Endothelial cell of umbilical vein (primary cell): ENCODE measurements at regions not wholly inside any gene's neighbourhood (a gene's known extent, or its start where the extent isn't known, plus 50 kb on each side); places are given as distances from the start of the nearest gene placed in this dataset.

Experiments used
- BruUV-seq: library from RNA; stranded (reverse); fragments of 400-500 nt; replicated peaks from 2 replicates; lab custom pipeline; 2021; lab: Mats Ljungman, UMichigan
- CTCF ChIA-PET: fragments of 300-600, 350-600 bp; sonication (Branson Sonifier 250); formaldehyde crosslinking; loops from one replicate; lab custom pipeline; 2021; ENCODE audit warnings: antibody characterized with exemption, inconsistent platforms; lab: Charles Lee
- POLR2A ChIA-PET: fragments of 300-600, 350-600 bp; sonication (Branson Sonifier 250); formaldehyde crosslinking; loops from one replicate; lab custom pipeline; 2021; ENCODE audit warnings: antibody characterized with exemption, inconsistent platforms; lab: Charles Lee
- DNase-seq: peaks from one replicate; pipeline ENCODE4 v3.0.0-alpha.2; 2011; ENCODE audit warnings: low read depth, low spot score
- FAIRE-seq: peaks from 2 replicates; lab custom pipeline; 2011; peaks lifted over from hg19 to GRCh38; lab: Jason Lieb, UNC
- H2AFZ ChIP-seq: 2 replicates; pipeline ENCODE4 v1.6.0; 2012; ENCODE audit warnings: low read depth, low read length, control low read depth, inconsistent platforms
- H3K27ac ChIP-seq: 2 replicates; pipeline ENCODE4 v1.5.1; 2011; ENCODE audit warnings: low read depth, mild to moderate bottlenecking, control low read depth, low read length, moderate library complexity; ENCODE audit not compliant: insufficient read depth
- H3K27me3 ChIP-seq, 2 experiments: 2 replicates each; pipeline versions ENCODE4 v1.6.0 to v1.6.1; 2011; ENCODE audit warnings: low read length in 2 of 2, mixed read lengths in 1 of 2; ENCODE audit not compliant: control insufficient read depth in 2 of 2, insufficient read depth in 2 of 2
- H3K36me3 ChIP-seq, 2 experiments: 2 replicates in 1 of 2; 3 replicates in 1 of 2; pipeline ENCODE4 v1.5.1; 2011; ENCODE audit warnings: low read length in 2 of 2, mild to moderate bottlenecking in 1 of 2, moderate library complexity in 1 of 2; ENCODE audit not compliant: control insufficient read depth in 2 of 2, insufficient read depth in 2 of 2; ENCODE audit errors: extremely low read depth in 1 of 2
- H3K4me1 ChIP-seq: 3 replicates; pipeline ENCODE4 v1.5.1; 2011; ENCODE audit warnings: mild to moderate bottlenecking, low read length; ENCODE audit not compliant: control insufficient read depth, insufficient read depth; ENCODE audit errors: extremely low read depth
- H3K4me2 ChIP-seq: 2 replicates; pipeline ENCODE4 v1.6.1; 2011; ENCODE audit warnings: low read length, control low read depth, mixed read lengths; ENCODE audit not compliant: insufficient read depth
- H3K4me3 ChIP-seq, 3 experiments: fragments of 200-600 bp in 1 of 3; sonication (generic), shearing (Covaris generic) in 1 of 3; replicated peaks in 1 of 3; 2 replicates each; pipeline ENCODE4 v1.5.1; 2011 to 2016; ENCODE audit warnings: control low read depth in 3 of 3, low read length in 3 of 3, mild to moderate bottlenecking in 2 of 3, inconsistent platforms in 1 of 3, low read depth in 1 of 3, moderate library complexity in 1 of 3; ENCODE audit not compliant: insufficient read depth in 1 of 3
- H3K79me2 ChIP-seq: 2 replicates; pipeline ENCODE4 v1.6.0; 2012; ENCODE audit warnings: low read length, inconsistent platforms; ENCODE audit not compliant: control insufficient read depth, insufficient read depth
- H3K9ac ChIP-seq: replicated peaks from 2 replicates; pipeline ENCODE3; 2011; ENCODE audit warnings: low read length, control low read depth; ENCODE audit not compliant: insufficient read depth; ENCODE audit errors: extremely low read depth
- H3K9me1 ChIP-seq: replicated peaks from 3 replicates; pipeline ENCODE4 v1.6.0; 2011; ENCODE audit warnings: mild to moderate bottlenecking, low read length; ENCODE audit not compliant: control insufficient read depth, insufficient read depth; ENCODE audit errors: extremely low read depth
- H3K9me3 ChIP-seq: replicated peaks from 2 replicates; pipeline ENCODE4 v1.5.1; 2012; ENCODE audit warnings: low read length, inconsistent platforms; ENCODE audit not compliant: control insufficient read depth, insufficient read depth
- H4K20me1 ChIP-seq: replicated peaks from 2 replicates; pipeline ENCODE3; 2011; ENCODE audit warnings: mild to moderate bottlenecking, low read length; ENCODE audit not compliant: control insufficient read depth, insufficient read depth; ENCODE audit errors: extremely low read depth
- EZH2 ChIP-seq: IDR thresholded peaks from 2 replicates; pipeline ENCODE4 v1.6.1; 2012; ENCODE audit warnings: borderline replicate concordance, low read depth, mild to moderate bottlenecking, moderate library complexity, low read length, inconsistent platforms; ENCODE audit not compliant: severe bottlenecking
- FOS ChIP-seq: IDR thresholded peaks from 2 replicates; pipeline ENCODE4 v1.6.1; 2011; ENCODE audit warnings: mild to moderate bottlenecking, low read length, moderate library complexity, borderline replicate concordance; ENCODE audit not compliant: insufficient read depth
- GATA2 ChIP-seq: IDR thresholded peaks from 2 replicates; pipeline ENCODE4 v1.7.0; 2011; ENCODE audit warnings: low read depth, mild to moderate bottlenecking, moderate library complexity, mixed read lengths, low read length; ENCODE audit not compliant: insufficient read length, insufficient read depth
- JUN ChIP-seq: IDR thresholded peaks from 2 replicates; pipeline ENCODE4 v1.6.1; 2011; ENCODE audit warnings: borderline replicate concordance, low read depth; ENCODE audit not compliant: insufficient read length, insufficient read depth
- MAX ChIP-seq: IDR thresholded peaks from 2 replicates; pipeline ENCODE4 v1.6.1; 2011; ENCODE audit not compliant: insufficient read depth, insufficient read length
- MYC ChIP-seq: IDR thresholded peaks from one replicate; pipeline ENCODE4 v1.6.1; 2011; ENCODE audit warnings: mild to moderate bottlenecking, low read depth, low read length
- POLR2A ChIP-seq: IDR thresholded peaks from 2 replicates; pipeline ENCODE4 v1.6.1; 2012; ENCODE audit warnings: low read depth, mild to moderate bottlenecking, control low read depth, low read length
- POLR2AphosphoS5 ChIP-seq: IDR thresholded peaks from 2 replicates; pipeline ENCODE4 v1.6.1; 2012; ENCODE audit warnings: low read depth, mild to moderate bottlenecking, control low read depth, low read length, moderate library complexity; ENCODE audit not compliant: insufficient read depth
- dilution Hi-C: fragments of 300-500 bp; cut with MboI; formaldehyde crosslinking; loops from one replicate; pipeline ENCODE4 v1.15.0; 2019; ENCODE audit warnings: low sequenced_read_pairs; ENCODE audit not compliant: extremely low pct_ligation_motif_present
- intact Hi-C: fragments of 100-400 bp; cut with micrococcal nuclease; formaldehyde crosslinking; loops from one replicate; pipeline ENCODE4 v1.10.0; 2022
- TF ChIP-seq, protein P1 (sequence below), 2 donors: IDR thresholded peaks; 1 replicate in 1 of 2; 2 replicates in 1 of 2; pipeline ENCODE4 v1.5.1; 2011; ENCODE audit warnings: low read length in 2 of 2, mild to moderate bottlenecking in 2 of 2, moderate library complexity in 2 of 2, control low read depth in 1 of 2, inconsistent platforms in 1 of 2, low read depth in 1 of 2; ENCODE audit not compliant: insufficient read depth in 1 of 2; ENCODE audit errors: extremely low read depth in 1 of 2

DNA sequence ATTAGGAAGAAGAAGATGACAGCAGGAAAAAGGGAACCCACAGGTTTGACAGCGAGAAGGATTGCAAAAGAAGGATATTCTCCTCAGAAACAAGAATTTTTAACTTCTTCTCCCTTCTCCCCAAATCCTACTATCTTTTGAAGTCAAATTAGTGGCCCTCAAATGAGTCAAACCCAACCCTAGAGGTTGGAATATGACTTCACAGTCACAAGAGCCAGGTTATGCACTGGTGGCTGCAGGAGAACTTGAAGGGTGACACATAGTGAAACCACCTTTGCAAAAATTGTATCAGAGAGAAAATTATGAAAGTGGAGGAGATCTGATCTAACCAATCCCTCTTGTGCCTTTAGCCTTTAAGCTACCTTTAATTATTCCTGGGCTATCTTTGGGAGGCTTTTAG lies 386.2 kb upstream of the CCDC196 start:
- TF ChIP-seq JUN (no peak), EZH2 (no peak), POLR2A (no peak), POLR2AphosphoS5 (no peak), MYC (no peak), GATA2 (no peak), FOS (no peak), MAX (no peak)
- TF ChIP-seq, protein P1, sequence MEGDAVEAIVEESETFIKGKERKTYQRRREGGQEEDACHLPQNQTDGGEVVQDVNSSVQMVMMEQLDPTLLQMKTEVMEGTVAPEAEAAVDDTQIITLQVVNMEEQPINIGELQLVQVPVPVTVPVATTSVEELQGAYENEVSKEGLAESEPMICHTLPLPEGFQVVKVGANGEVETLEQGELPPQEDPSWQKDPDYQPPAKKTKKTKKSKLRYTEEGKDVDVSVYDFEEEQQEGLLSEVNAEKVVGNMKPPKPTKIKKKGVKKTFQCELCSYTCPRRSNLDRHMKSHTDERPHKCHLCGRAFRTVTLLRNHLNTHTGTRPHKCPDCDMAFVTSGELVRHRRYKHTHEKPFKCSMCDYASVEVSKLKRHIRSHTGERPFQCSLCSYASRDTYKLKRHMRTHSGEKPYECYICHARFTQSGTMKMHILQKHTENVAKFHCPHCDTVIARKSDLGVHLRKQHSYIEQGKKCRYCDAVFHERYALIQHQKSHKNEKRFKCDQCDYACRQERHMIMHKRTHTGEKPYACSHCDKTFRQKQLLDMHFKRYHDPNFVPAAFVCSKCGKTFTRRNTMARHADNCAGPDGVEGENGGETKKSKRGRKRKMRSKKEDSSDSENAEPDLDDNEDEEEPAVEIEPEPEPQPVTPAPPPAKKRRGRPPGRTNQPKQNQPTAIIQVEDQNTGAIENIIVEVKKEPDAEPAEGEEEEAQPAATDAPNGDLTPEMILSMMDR (IDR thresholded peaks at IDR 0.05; ENCODE audit: extremely low read depth in 1 of 2, insufficient read depth in 1 of 2, low read depth in 1 of 2, low read length in 2 of 2), result no peak
- no peak overlapping the region for H2AFZ ChIP-seq
- no TSS peak for BruUV-seq
- H3K36me3 ChIP-seq, result no peaks in the 10 kb centered on the region
- dilution Hi-C loops (no loop called here), intact Hi-C loops (no loop called here)
- FAIRE-seq, result no peak
- H3K9me1 ChIP-seq, result no peaks in the 10 kb centered on the region
- no peaks in the 10 kb centered on the region for H4K20me1 ChIP-seq
- H3K27me3 ChIP-seq, result peaks cover 0 to 3% of the 10 kb centered on the region in 2 experiments
- ChIA-PET CTCF (no interaction called here), POLR2A (no interaction called here)
- DNase-seq, result no peak
- no peak overlapping the region for H3K4me2 ChIP-seq
- H3K9ac ChIP-seq, result no peak overlapping the region
- H3K9me3 ChIP-seq, result no peaks in the 10 kb centered on the region
- H3K4me3 ChIP-seq, result no peak overlapping the region
- no peak overlapping the region for H3K27ac ChIP-seq
- H3K4me1 ChIP-seq, result no peaks in the 10 kb centered on the region
- no peaks in the 10 kb centered on the region for H3K79me2 ChIP-seq
